ENCODE measurements at regions not wholly inside any gene's neighbourhood (a gene's known extent, or its start where the extent isn't known, plus 50 kb on each side); places are given as distances from the start of the nearest gene placed in this dataset.

DNA sequence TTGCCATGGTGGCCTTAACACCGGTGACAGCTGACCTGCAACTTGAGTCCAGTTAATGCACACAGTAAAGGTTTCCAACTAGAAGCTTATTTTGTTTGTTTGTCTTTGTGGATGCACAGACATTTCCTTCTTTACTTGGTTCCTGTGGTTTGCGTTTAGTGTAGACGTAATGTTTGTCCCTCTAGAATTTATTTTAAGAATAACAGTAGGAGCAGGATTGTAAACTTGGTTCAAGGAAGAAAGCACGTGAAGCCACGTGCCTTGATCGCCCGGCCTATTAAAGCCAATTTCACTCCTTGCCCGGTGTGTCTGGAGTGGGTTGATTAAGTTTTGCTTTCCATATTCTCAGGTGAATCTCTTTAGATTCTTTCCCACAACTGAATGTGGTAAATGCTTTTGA, 263.2 kb upstream of the C2CD4B start:
- no peaks in the 10 kb centered on the region for H3K36me3 ChIP-seq
- no peak overlapping the region for H3K27ac ChIP-seq
- TF ChIP-seq CTCF (IDR thresholded peaks at IDR 0.05; ENCODE audit: low read depth, low read length) = no peak
- DNase-seq = no peak
- no peak overlapping the region for H3K4me3 ChIP-seq (ENCODE audit: low read depth, low read length)
- no peaks in the 10 kb centered on the region for H3K9me3 ChIP-seq (ENCODE audit: severe bottlenecking)
- H3K27me3 ChIP-seq (ENCODE audit: insufficient read depth, low read depth, severe bottlenecking) = no peaks in the 10 kb centered on the region

- no peak for TF ChIP-seq CTCF (IDR thresholded peaks at IDR 0.05; ENCODE audit: low read depth, low read length)
- H3K27ac ChIP-seq = no peak overlapping the region
- no peaks in the 10 kb centered on the region for H3K36me3 ChIP-seq
- H3K4me3 ChIP-seq (ENCODE audit: low read depth, low read length) = no peak overlapping the region
- no peaks in the 10 kb centered on the region for H3K27me3 ChIP-seq (ENCODE audit: insufficient read depth, low read depth, severe bottlenecking)
- no peak for DNase-seq
- no peaks in the 10 kb centered on the region for H3K9me3 ChIP-seq (ENCODE audit: severe bottlenecking)
Observed at GRCh38 chr15:62428851-62429598, 263.9 kb upstream of the C2CD4B start.

DNA sequence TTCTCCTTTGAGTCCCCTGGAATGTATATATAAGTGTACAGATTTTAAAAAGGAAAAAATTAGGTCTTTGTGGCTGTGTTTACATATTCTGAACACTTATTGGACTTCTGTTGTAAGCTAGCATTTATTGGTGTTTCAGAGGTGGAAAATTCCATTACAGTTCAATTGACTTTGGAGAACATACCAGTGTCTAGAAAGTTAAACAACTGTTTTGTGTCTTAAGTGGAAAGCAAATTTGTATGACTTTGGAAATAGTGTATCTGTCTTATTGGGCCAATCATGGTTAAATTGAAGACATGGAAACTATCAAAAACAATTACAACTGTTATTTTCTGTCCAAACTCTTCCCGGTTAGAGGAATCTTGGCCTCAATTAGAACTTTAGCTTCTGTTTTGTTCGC, 265.0 kb upstream of the C2CD4B start:
- Histone ChIP-seq H3K4me3 (ENCODE audit: low read depth, low read length) (no peak overlapping the region), H3K9me3 (ENCODE audit: severe bottlenecking) (no peaks in the 10 kb centered on the region), H3K36me3 (no peaks in the 10 kb centered on the region), H3K27me3 (ENCODE audit: insufficient read depth, low read depth, severe bottlenecking) (no peaks in the 10 kb centered on the region), H3K27ac (no peak overlapping the region)
- DNase-seq = no peak
- TF ChIP-seq CTCF (IDR thresholded peaks at IDR 0.05; ENCODE audit: low read depth, low read length) = no peak

DNA sequence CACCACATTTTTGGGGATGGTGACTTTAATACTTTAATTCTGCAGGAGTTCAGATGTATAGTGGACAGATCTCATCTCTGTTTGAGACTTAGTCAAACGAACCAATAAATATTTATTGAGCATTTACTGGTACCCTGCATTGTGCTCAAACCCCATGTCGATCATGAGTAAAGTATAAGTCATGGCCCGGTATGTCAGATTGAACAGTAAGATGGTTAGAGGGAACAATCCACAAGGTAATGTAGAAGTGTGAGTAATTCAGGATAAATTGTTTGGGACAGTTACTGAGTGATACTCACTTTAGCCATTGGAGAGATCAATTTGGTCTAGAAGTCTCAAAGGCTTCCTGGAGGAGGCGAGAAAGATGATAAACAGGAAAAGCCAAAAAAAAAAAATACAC, 265.5 kb upstream of the C2CD4B start:
- TF ChIP-seq CTCF (IDR thresholded peaks at IDR 0.05; ENCODE audit: low read depth, low read length) = no peak
- no peak overlapping the region for H3K27ac ChIP-seq
- H3K4me3 ChIP-seq (ENCODE audit: low read depth, low read length) = no peak overlapping the region
- H3K9me3 ChIP-seq (ENCODE audit: severe bottlenecking) = no peaks in the 10 kb centered on the region
- H3K27me3 ChIP-seq (ENCODE audit: insufficient read depth, low read depth, severe bottlenecking) = no peaks in the 10 kb centered on the region
- DNase-seq = no peak
- no peaks in the 10 kb centered on the region for H3K36me3 ChIP-seq

- no peaks in the 10 kb centered on the region for H3K9me3 ChIP-seq (ENCODE audit: severe bottlenecking)
- no peaks in the 10 kb centered on the region for H3K27me3 ChIP-seq (ENCODE audit: insufficient read depth, low read depth, severe bottlenecking)
- H3K36me3 ChIP-seq = no peaks in the 10 kb centered on the region
- TF ChIP-seq CTCF (IDR thresholded peaks at IDR 0.05; ENCODE audit: low read depth, low read length) = no peak
- no peak overlapping the region for H3K27ac ChIP-seq
- DNase-seq = no peak
- H3K4me3 ChIP-seq (ENCODE audit: low read depth, low read length) = no peak overlapping the region
Observed at GRCh38 chr15:62431008-62431797, 266.1 kb upstream of the C2CD4B start.

Data from WERI-Rb-1 (cell line).